Endodermal cell (in vitro differentiated cells): ENCODE measurements at regions not wholly inside any gene's neighbourhood (a gene's known extent, or its start where the extent isn't known, plus 50 kb on each side); places are given as distances from the start of the nearest gene placed in this dataset.

Experiments
- DNase-seq: peaks from one replicate; pipeline ENCODE4 v3.0.0-alpha.2; 2017
- H3K27ac ChIP-seq: 2 replicates; pipeline ENCODE4 v1.5.1; 2013; ENCODE audit warnings: mild to moderate bottlenecking, low read depth, low read length, moderate library complexity
- H3K27me3 ChIP-seq: 2 replicates; pipeline ENCODE4 v1.6.1; 2013; ENCODE audit warnings: mild to moderate bottlenecking, low read length, moderate library complexity; ENCODE audit not compliant: insufficient read depth, control insufficient read depth, poor library complexity, severe bottlenecking
- H3K36me3 ChIP-seq: 2 replicates; pipeline ENCODE4 v1.7.0; 2013; ENCODE audit warnings: mild to moderate bottlenecking, low read length, moderate library complexity; ENCODE audit not compliant: control insufficient read depth, insufficient read depth
- H3K4me1 ChIP-seq: one replicate; pipeline ENCODE4 v1.7.0; 2013; ENCODE audit warnings: low read length; ENCODE audit not compliant: control insufficient read depth, insufficient read depth
- H3K4me3 ChIP-seq: 2 replicates; pipeline ENCODE4 v1.5.1; 2013; ENCODE audit warnings: mild to moderate bottlenecking, low read length, moderate library complexity
- H3K9ac ChIP-seq: 2 replicates; pipeline ENCODE4 v1.6.1; 2013; ENCODE audit warnings: mild to moderate bottlenecking, low read length, moderate library complexity; ENCODE audit not compliant: poor library complexity, severe bottlenecking; ENCODE audit errors: extremely low read depth
- H3K9me3 ChIP-seq: 2 replicates; pipeline ENCODE4 v1.6.1; 2013; ENCODE audit warnings: mild to moderate bottlenecking, low read length, moderate library complexity; ENCODE audit not compliant: control insufficient read depth
- H3K27ac Mint-ChIP-seq: 2 replicates; pipeline ENCODE4 v1.8.0; 2020; ENCODE audit warnings: mixed read lengths
- H3K27me3 Mint-ChIP-seq: 2 replicates; pipeline ENCODE4 v1.8.0; 2021; ENCODE audit warnings: mild to moderate bottlenecking, mixed read lengths; ENCODE audit not compliant: insufficient read depth
- H3K36me3 Mint-ChIP-seq: 2 replicates; pipeline ENCODE4 v1.8.0; 2020; ENCODE audit warnings: low read depth, mixed read lengths
- H3K4me1 Mint-ChIP-seq: 2 replicates; pipeline ENCODE4 v1.8.0; 2020; ENCODE audit warnings: mixed read lengths
- H3K4me3 Mint-ChIP-seq: 2 replicates; pipeline ENCODE4 v1.8.0; 2020; ENCODE audit warnings: mild to moderate bottlenecking, moderate library complexity, mixed read lengths
- H3K9me3 Mint-ChIP-seq: 2 replicates; pipeline ENCODE4 v1.8.0; 2020; ENCODE audit warnings: mild to moderate bottlenecking, mixed read lengths
- CTCF ChIP-seq: fragments of 200-600 bp; sonication (generic); conservative IDR thresholded peaks from 2 replicates; pipeline ENCODE4 v1.5.0; 2021; ENCODE audit warnings: antibody characterized with exemption, mild to moderate bottlenecking
- WGBS, 2 experiments: methylation state at CpG; one replicate each; pipeline versions ENCODE4 v1.1.5 to v1.1.7; 2013; ENCODE audit warnings: missing lambda C conversion rate in 2 of 2, mixed read lengths in 1 of 2; ENCODE audit not compliant: insufficient coverage in 1 of 2, insufficient read length in 1 of 2; 5-methylcytosine and 5-hydroxymethylcytosine counted together

GRCh38 chr5:98657559-98657958 lies 115.9 kb upstream of the RGMB start:
- Histone ChIP-seq H3K27ac (no peak overlapping the region), H3K27me3 (no peaks in the 10 kb centered on the region), H3K9me3 (peaks cover 19% of the 10 kb centered on the region), H3K4me1 (peaks cover 6% of the 10 kb centered on the region), H3K4me3 (no peak overlapping the region), H3K36me3 (peaks cover 26% of the 10 kb centered on the region), H3K9ac (no peak overlapping the region)
- no peak for DNase-seq
- H3K27ac Mint-ChIP-seq: no peak overlapping the region
- TF ChIP-seq CTCF: no peak
- WGBS, 2 experiments: 68 to 90% methylated on average over 3 to 4 of the region's 4 CpGs
- peaks cover 33% of the 10 kb centered on the region for H3K36me3 Mint-ChIP-seq
- peaks cover 19% of the 10 kb centered on the region for H3K27me3 Mint-ChIP-seq
- H3K9me3 Mint-ChIP-seq: peaks cover 8% of the 10 kb centered on the region
- peaks cover 23% of the 10 kb centered on the region for H3K4me1 Mint-ChIP-seq
- no peak overlapping the region for H3K4me3 Mint-ChIP-seq

GRCh38 chr5:98663521-98663920 lies 109.9 kb upstream of the RGMB start:
- peaks cover 13% of the 10 kb centered on the region for H3K9me3 ChIP-seq
- Mint-ChIP-seq H3K36me3 (peaks cover 30% of the 10 kb centered on the region), H3K27ac (no peak overlapping the region), H3K4me3 (no peak overlapping the region), H3K4me1 (peaks cover 32% of the 10 kb centered on the region), H3K9me3 (peaks cover 5% of the 10 kb centered on the region), H3K27me3 (peaks cover 3% of the 10 kb centered on the region)
- H3K9ac ChIP-seq: no peak overlapping the region
- TF ChIP-seq CTCF: no peak
- no peak overlapping the region for H3K4me3 ChIP-seq
- H3K27ac ChIP-seq: no peak overlapping the region
- no peak for DNase-seq
- peaks cover 9% of the 10 kb centered on the region for H3K4me1 ChIP-seq
- no peaks in the 10 kb centered on the region for H3K27me3 ChIP-seq
- peaks cover 7% of the 10 kb centered on the region for H3K36me3 ChIP-seq

GRCh38 chr5:98664736-98665135 lies 108.7 kb upstream of the RGMB start:
- 92 to 94% methylated on average over 2 to 4 of the region's 4 CpGs for WGBS, 2 experiments
- no peak overlapping the region for H3K4me3 Mint-ChIP-seq
- H3K27ac Mint-ChIP-seq: no peak overlapping the region
- H3K4me3 ChIP-seq: no peak overlapping the region
- H3K9me3 Mint-ChIP-seq: peaks cover 5% of the 10 kb centered on the region
- no peak overlapping the region for H3K27ac ChIP-seq
- H3K9ac ChIP-seq: no peak overlapping the region
- peaks cover 18% of the 10 kb centered on the region for H3K36me3 ChIP-seq
- peaks cover 33% of the 10 kb centered on the region for H3K36me3 Mint-ChIP-seq
- H3K27me3 Mint-ChIP-seq: peaks cover 3% of the 10 kb centered on the region
- TF ChIP-seq CTCF: no peak
- peaks cover 13% of the 10 kb centered on the region for H3K9me3 ChIP-seq
- H3K27me3 ChIP-seq: no peaks in the 10 kb centered on the region
- DNase-seq: no peak
- H3K4me1 ChIP-seq: peaks cover 16% of the 10 kb centered on the region
- H3K4me1 Mint-ChIP-seq: peaks cover 32% of the 10 kb centered on the region
